ENCODE measurements at regions not wholly inside any gene's neighbourhood (a gene's known extent, or its start where the extent isn't known, plus 50 kb on each side); places are given as distances from the start of the nearest gene placed in this dataset.

DNA sequence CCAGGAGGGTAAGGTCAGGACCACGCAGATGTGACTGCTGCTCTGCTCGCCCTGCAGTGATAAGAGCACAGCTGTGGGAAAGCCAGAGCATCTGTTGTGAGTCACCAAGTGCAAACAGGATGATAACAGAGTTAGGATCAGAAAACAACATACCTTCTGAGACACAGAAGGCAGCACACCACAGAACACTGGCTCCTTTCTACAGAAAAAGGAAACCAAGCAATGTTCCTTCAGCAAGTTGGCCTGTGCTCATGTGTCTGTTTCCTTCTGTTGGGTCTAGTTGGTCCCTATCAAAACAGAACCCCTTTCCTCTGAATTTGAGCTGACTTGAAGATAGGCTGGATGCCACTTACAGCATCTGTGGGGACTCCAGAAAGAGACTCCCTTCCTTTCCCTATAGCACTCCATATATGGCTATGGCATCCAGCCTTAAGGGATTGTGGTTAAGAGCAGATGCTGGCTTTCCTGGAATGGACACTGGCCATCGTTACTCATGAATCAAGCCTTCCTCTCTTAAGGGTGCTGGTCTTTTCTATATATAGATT is 440.7 kb upstream of the THBS1 start:
- Histone ChIP-seq H3K4me1 (ENCODE audit: low read length) (no peaks in the 10 kb centered on the region), H3K9me3 (replicated peaks; ENCODE audit: insufficient read depth, low read length) (no peaks in the 10 kb centered on the region), H4K20me1 (ENCODE audit: insufficient read depth, low read length) (no peaks in the 10 kb centered on the region), H3K27ac (ENCODE audit: low read length) (no peak overlapping the region), H3K4me3 (ENCODE audit: low read length) (no peak overlapping the region), H3K36me3 (replicated peaks; ENCODE audit: insufficient read depth, low read length) (no peaks in the 10 kb centered on the region), H3K27me3 (replicated peaks; ENCODE audit: insufficient read depth, low read length) (no peaks in the 10 kb centered on the region), H3K9me2 (replicated peaks; ENCODE audit: insufficient read depth, low read length) (no peaks in the 10 kb centered on the region), H3K4me2 (ENCODE audit: low read depth, low read length) (no peak overlapping the region), H3K79me2 (ENCODE audit: low read length) (no peaks in the 10 kb centered on the region), H2AFZ (ENCODE audit: low read length) (no peak overlapping the region), H3F3A (ENCODE audit: insufficient read depth, low read length) (no peaks in the 10 kb centered on the region), H3K9ac (ENCODE audit: low read length) (no peak overlapping the region)
- DNase-seq: no peak
- no peak for TF ChIP-seq EZH2 (optimal IDR thresholded peaks at IDR 0.05; ENCODE audit: low read depth, low read length)
- TF ChIP-seq, protein P1, sequence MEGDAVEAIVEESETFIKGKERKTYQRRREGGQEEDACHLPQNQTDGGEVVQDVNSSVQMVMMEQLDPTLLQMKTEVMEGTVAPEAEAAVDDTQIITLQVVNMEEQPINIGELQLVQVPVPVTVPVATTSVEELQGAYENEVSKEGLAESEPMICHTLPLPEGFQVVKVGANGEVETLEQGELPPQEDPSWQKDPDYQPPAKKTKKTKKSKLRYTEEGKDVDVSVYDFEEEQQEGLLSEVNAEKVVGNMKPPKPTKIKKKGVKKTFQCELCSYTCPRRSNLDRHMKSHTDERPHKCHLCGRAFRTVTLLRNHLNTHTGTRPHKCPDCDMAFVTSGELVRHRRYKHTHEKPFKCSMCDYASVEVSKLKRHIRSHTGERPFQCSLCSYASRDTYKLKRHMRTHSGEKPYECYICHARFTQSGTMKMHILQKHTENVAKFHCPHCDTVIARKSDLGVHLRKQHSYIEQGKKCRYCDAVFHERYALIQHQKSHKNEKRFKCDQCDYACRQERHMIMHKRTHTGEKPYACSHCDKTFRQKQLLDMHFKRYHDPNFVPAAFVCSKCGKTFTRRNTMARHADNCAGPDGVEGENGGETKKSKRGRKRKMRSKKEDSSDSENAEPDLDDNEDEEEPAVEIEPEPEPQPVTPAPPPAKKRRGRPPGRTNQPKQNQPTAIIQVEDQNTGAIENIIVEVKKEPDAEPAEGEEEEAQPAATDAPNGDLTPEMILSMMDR (IDR thresholded peaks at IDR 0.05; ENCODE audit: low read length): no peak
- TF ChIP-seq EZH2phosphoT487 (IDR thresholded peaks at IDR 0.05; ENCODE audit: low read length): no peak

DNA sequence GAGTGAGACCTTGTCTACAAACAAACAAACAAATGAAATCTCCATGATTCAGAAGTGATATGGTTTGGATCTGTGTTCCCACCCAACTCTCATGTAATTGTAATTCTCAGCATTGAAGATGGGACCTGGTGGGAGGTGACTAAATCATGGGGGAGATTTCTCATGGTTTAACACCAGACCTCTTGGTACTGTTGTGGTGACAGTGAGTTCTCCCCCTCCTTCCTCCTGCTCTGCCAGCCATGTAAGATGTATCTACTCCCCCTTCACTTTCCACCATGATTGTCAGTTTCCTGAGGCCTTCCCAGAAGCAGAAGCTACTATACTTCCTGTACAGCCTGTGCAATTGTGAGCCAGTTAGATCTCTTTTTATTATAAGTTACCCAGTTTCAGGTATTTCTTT is 438.4 kb upstream of the THBS1 start:
- Histone ChIP-seq H3K9me3 (replicated peaks; ENCODE audit: insufficient read depth, low read length) (no peaks in the 10 kb centered on the region), H3K27me3 (replicated peaks; ENCODE audit: insufficient read depth, low read length) (no peaks in the 10 kb centered on the region)

GRCh38 chr15:39143479-39143878 is 437.4 kb upstream of the THBS1 start:
- Histone ChIP-seq H3K4me2 (ENCODE audit: low read depth, low read length) (no peak overlapping the region), H3K9ac (ENCODE audit: low read length) (no peak overlapping the region), H3K4me3 (ENCODE audit: low read length) (no peak overlapping the region), H3F3A (ENCODE audit: insufficient read depth, low read length) (no peaks in the 10 kb centered on the region), H3K9me2 (replicated peaks; ENCODE audit: insufficient read depth, low read length) (no peaks in the 10 kb centered on the region), H2AFZ (ENCODE audit: low read length) (no peak overlapping the region), H3K4me1 (ENCODE audit: low read length) (no peaks in the 10 kb centered on the region), H3K79me2 (ENCODE audit: low read length) (no peaks in the 10 kb centered on the region), H3K27me3 (replicated peaks; ENCODE audit: insufficient read depth, low read length) (no peaks in the 10 kb centered on the region), H3K9me3 (replicated peaks; ENCODE audit: insufficient read depth, low read length) (no peaks in the 10 kb centered on the region), H3K27ac (ENCODE audit: low read length) (no peak overlapping the region), H3K36me3 (replicated peaks; ENCODE audit: insufficient read depth, low read length) (no peaks in the 10 kb centered on the region), H4K20me1 (ENCODE audit: insufficient read depth, low read length) (no peaks in the 10 kb centered on the region)
- DNase-seq: no peak
- TF ChIP-seq, protein P1 (IDR thresholded peaks at IDR 0.05; ENCODE audit: low read length): no peak
- TF ChIP-seq EZH2 (optimal IDR thresholded peaks at IDR 0.05; ENCODE audit: low read depth, low read length) (no peak), EZH2phosphoT487 (IDR thresholded peaks at IDR 0.05; ENCODE audit: low read length) (no peak)

More for the DNA sequence above, 438.4 kb upstream of the THBS1 start:
- Histone ChIP-seq H3K79me2 (ENCODE audit: low read length) (no peaks in the 10 kb centered on the region), H3K36me3 (replicated peaks; ENCODE audit: insufficient read depth, low read length) (no peaks in the 10 kb centered on the region), H2AFZ (ENCODE audit: low read length) (no peak overlapping the region), H3K4me1 (ENCODE audit: low read length) (no peaks in the 10 kb centered on the region), H3K9ac (ENCODE audit: low read length) (no peak overlapping the region), H3F3A (ENCODE audit: insufficient read depth, low read length) (no peaks in the 10 kb centered on the region), H3K4me2 (ENCODE audit: low read depth, low read length) (no peak overlapping the region), H3K9me2 (replicated peaks; ENCODE audit: insufficient read depth, low read length) (no peaks in the 10 kb centered on the region), H3K27ac (ENCODE audit: low read length) (no peak overlapping the region), H4K20me1 (ENCODE audit: insufficient read depth, low read length) (no peaks in the 10 kb centered on the region), H3K4me3 (ENCODE audit: low read length) (no peak overlapping the region)
- no peak for DNase-seq
- TF ChIP-seq, protein P1 (IDR thresholded peaks at IDR 0.05; ENCODE audit: low read length): no peak
- TF ChIP-seq EZH2 (optimal IDR thresholded peaks at IDR 0.05; ENCODE audit: low read depth, low read length): no peak
- TF ChIP-seq EZH2phosphoT487 (IDR thresholded peaks at IDR 0.05; ENCODE audit: low read length): no peak

All from MM.1S (cell line).